SHP77 (cell line): ENCODE measurements at regions not wholly inside any gene's neighbourhood (a gene's known extent, or its start where the extent isn't known, plus 50 kb on each side); places are given as distances from the start of the nearest gene placed in this dataset.

Source experiments
- DNase-seq, 2 experiments: peaks; one replicate each; lab custom pipeline; 2025; lab: John Stamatoyannopoulos, UW

GRCh38 chr19:33947265-33947964 is 150.7 kb downstream of the KCTD15 start:
- DNase-seq, result peak in 1 of 2 experiments; percentile 2

GRCh38 chr19:33948651-33949335 is 152.1 kb downstream of the KCTD15 start:
- DNase-seq, result no peak

- DNase-seq, result no peak
Measured at GRCh38 chr19:33950091-33950750, 153.6 kb downstream of the KCTD15 start.

GRCh38 chr19:33953023-33953422 is 156.4 kb downstream of the KCTD15 start:
- no peak for DNase-seq

GRCh38 chr19:33953592-33953991 is 156.9 kb downstream of the KCTD15 start:
- DNase-seq, result no peak

- no peak for DNase-seq
Measured at GRCh38 chr19:33954686-33955085, 158.0 kb downstream of the KCTD15 start.

- DNase-seq, result no peak
Measured at GRCh38 chr19:33956941-33957340, 160.3 kb downstream of the KCTD15 start.

GRCh38 chr19:33957804-33958203 is 161.1 kb downstream of the KCTD15 start:
- no peak for DNase-seq

GRCh38 chr19:33960566-33960965 is 163.9 kb downstream of the KCTD15 start:
- no peak for DNase-seq

GRCh38 chr19:33962161-33962560 is 165.5 kb downstream of the KCTD15 start:
- DNase-seq, result no peak

GRCh38 chr19:33963514-33963913 is 166.8 kb downstream of the KCTD15 start:
- no peak for DNase-seq

GRCh38 chr19:33971073-33971472 is 174.4 kb downstream of the KCTD15 start:
- no peak for DNase-seq

GRCh38 chr19:33977756-33978685 is 181.4 kb downstream of the KCTD15 start:
- no peak for DNase-seq

GRCh38 chr19:33982706-33983105 is 186.0 kb downstream of the KCTD15 start:
- DNase-seq, result no peak

GRCh38 chr19:33988601-33989000 is 183.7 kb upstream of the LSM14A start:
- no peak for DNase-seq

- DNase-seq, result no peak
Measured at GRCh38 chr19:33997690-33998089, 174.6 kb upstream of the LSM14A start.

- DNase-seq, result no peak
Measured at GRCh38 chr19:33998302-33998701, 174.0 kb upstream of the LSM14A start.

GRCh38 chr19:33998739-33999345 is 173.5 kb upstream of the LSM14A start:
- DNase-seq, result no peak

- DNase-seq, result peak in 1 of 2 experiments; percentile 5
Measured at GRCh38 chr19:34017024-34017423, 155.3 kb upstream of the LSM14A start.

- no peak for DNase-seq
Measured at GRCh38 chr19:34017601-34018000, 154.7 kb upstream of the LSM14A start.

GRCh38 chr19:34018546-34018945 is 153.8 kb upstream of the LSM14A start:
- DNase-seq, result no peak

GRCh38 chr19:34023381-34023780 is 148.9 kb upstream of the LSM14A start:
- DNase-seq, result no peak
